ENCODE measurements at regions not wholly inside any gene's neighbourhood (a gene's known extent, or its start where the extent isn't known, plus 50 kb on each side); places are given as distances from the start of the nearest gene placed in this dataset.

DNA sequence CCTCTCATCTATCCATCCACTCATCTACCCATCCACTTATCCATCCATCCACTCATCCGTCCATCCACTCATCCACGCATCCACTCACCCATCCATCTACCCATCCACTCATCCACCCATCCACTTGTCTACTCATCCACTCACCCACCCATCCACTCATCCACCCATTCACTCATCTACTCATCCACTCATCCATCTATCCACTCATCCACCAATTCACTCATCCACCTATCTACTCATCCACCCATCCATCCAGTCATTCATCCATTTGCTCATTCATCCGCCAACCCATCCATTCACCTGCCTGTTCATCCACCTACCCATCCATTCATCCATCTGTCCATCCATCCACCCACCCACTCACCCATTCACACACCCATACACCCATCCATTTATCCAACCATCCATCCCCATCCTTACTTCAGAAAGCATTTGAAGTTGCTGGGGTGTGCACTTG, 329.6 kb downstream of the SEC14L1 start:
- Histone ChIP-seq H4K20me1 (ENCODE audit: low read depth, low read length) (no peaks in the 10 kb centered on the region), H3K79me2 (ENCODE audit: insufficient read depth, low read length) (peaks cover 98% of the 10 kb centered on the region), H3K9me2 (replicated peaks; ENCODE audit: insufficient read depth, low read length) (no peaks in the 10 kb centered on the region), H2AFZ (ENCODE audit: low read depth, low read length, severe bottlenecking) (no peak overlapping the region), H3K4me2 (ENCODE audit: low read depth, low read length, poor library complexity, severe bottlenecking) (peak overlapping the region; percentile 72), H3K9ac (ENCODE audit: low read length) (no peak overlapping the region), H3K4me3 (ENCODE audit: insufficient read depth, low read length, poor library complexity, severe bottlenecking) (no peak overlapping the region), H3K27me3 (ENCODE audit: low read length) (no peaks in the 10 kb centered on the region), H3F3A (ENCODE audit: insufficient read depth) (peaks cover 24% of the 10 kb centered on the region), H3K36me3 (ENCODE audit: low read length) (peaks cover 11% of the 10 kb centered on the region; the same call in 1 of the 2 replicates), H3K9me3 (ENCODE audit: insufficient read depth, low read length) (no peaks in the 10 kb centered on the region), H3K27ac (ENCODE audit: low read depth, low read length) (peak overlapping the region; percentile 90)
- TF ChIP-seq EZH2phosphoT487 (conservative IDR thresholded peaks at IDR 0.05; ENCODE audit: low read length): no peak
- no peak for TF ChIP-seq CTCF (IDR thresholded peaks at IDR 0.05; ENCODE audit: insufficient read depth, low read length, poor library complexity, severe bottlenecking)

DNA sequence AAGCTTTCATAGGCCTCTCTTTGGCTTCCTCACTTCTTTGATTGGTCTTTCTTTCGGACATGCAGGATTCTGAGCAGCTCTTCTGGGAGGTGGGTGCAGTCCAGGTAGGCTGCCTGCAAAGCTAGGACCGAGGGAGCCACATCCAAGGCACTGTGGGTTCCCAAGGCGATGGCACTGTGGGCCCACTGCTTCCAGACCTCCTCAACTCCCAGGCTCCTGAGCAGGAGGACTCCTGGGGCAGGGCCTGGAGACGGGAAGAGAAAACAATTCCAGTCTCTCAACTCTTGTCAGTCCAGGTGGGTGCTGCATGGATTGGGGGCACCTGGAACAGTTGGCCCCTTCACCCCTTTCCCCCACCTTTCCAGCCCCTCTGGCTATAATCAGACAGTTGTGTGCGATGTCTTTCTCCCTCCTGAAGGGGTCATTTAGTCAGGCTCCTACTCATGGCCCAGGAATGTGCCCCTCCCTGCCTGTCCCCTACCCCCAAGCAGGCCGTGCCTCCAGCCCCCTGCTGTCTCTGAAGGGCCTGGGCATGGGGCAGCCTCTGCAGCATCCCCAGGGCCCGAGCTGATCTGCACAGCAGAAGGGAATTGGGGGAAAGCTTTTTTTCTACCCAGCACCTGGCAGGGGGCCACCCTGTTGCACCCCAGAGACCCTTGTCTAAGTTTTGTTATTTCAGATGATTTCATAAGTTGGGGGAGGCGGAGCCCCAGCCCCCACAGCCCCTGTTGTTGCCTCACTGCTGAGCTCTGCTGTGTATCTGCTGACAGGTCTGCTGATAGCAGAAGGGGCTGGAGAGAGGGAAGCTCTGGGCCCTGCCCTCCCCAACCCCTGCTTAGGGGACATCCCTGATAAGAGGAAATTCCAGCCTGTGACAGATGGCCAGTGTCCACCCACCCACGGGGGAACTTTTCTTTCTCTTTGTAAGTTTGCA, 330.3 kb downstream of the SEC14L1 start:
- Histone ChIP-seq H3K9me3 (ENCODE audit: insufficient read depth, low read length) (no peaks in the 10 kb centered on the region), H3K4me2 (ENCODE audit: low read depth, low read length, poor library complexity, severe bottlenecking) (peak overlapping the region; percentile 72), H3K9me2 (replicated peaks; ENCODE audit: insufficient read depth, low read length) (no peaks in the 10 kb centered on the region), H2AFZ (ENCODE audit: low read depth, low read length, severe bottlenecking) (no peak overlapping the region), H3F3A (ENCODE audit: insufficient read depth) (peaks cover 17% of the 10 kb centered on the region), H3K4me3 (ENCODE audit: insufficient read depth, low read length, poor library complexity, severe bottlenecking) (peak overlapping the region; percentile 24), H3K9ac (ENCODE audit: low read length) (peak overlapping the region; percentile 59), H3K27me3 (ENCODE audit: low read length) (no peaks in the 10 kb centered on the region), H3K27ac (ENCODE audit: low read depth, low read length) (peak overlapping the region; percentile 90), H4K20me1 (ENCODE audit: low read depth, low read length) (no peaks in the 10 kb centered on the region), H3K79me2 (ENCODE audit: insufficient read depth, low read length) (peaks cover 100% of the 10 kb centered on the region), H3K36me3 (ENCODE audit: low read length) (peaks cover 11% of the 10 kb centered on the region; the same call in 1 of the 2 replicates)
- TF ChIP-seq CTCF (IDR thresholded peaks at IDR 0.05; ENCODE audit: insufficient read depth, low read length, poor library complexity, severe bottlenecking) (no peak), EZH2phosphoT487 (conservative IDR thresholded peaks at IDR 0.05; ENCODE audit: low read length) (no peak)

- Histone ChIP-seq H3K9me2 (replicated peaks; ENCODE audit: insufficient read depth, low read length) (no peaks in the 10 kb centered on the region), H3K36me3 (ENCODE audit: low read length) (peaks cover 7% of the 10 kb centered on the region; the same call in 1 of the 2 replicates), H3K79me2 (ENCODE audit: insufficient read depth, low read length) (peaks cover 100% of the 10 kb centered on the region), H3K4me3 (ENCODE audit: insufficient read depth, low read length, poor library complexity, severe bottlenecking) (peak overlapping the region; percentile 24), H3K9me3 (ENCODE audit: insufficient read depth, low read length) (no peaks in the 10 kb centered on the region), H3K9ac (ENCODE audit: low read length) (peak overlapping the region; percentile 59), H3K27ac (ENCODE audit: low read depth, low read length) (peak overlapping the region; percentile 90), H3F3A (ENCODE audit: insufficient read depth) (peaks cover 14% of the 10 kb centered on the region), H4K20me1 (ENCODE audit: low read depth, low read length) (no peaks in the 10 kb centered on the region), H2AFZ (ENCODE audit: low read depth, low read length, severe bottlenecking) (no peak overlapping the region), H3K27me3 (ENCODE audit: low read length) (no peaks in the 10 kb centered on the region), H3K4me2 (ENCODE audit: low read depth, low read length, poor library complexity, severe bottlenecking) (peak overlapping the region; percentile 72)
- no peak for TF ChIP-seq EZH2phosphoT487 (conservative IDR thresholded peaks at IDR 0.05; ENCODE audit: low read length)
- no peak for TF ChIP-seq CTCF (IDR thresholded peaks at IDR 0.05; ENCODE audit: insufficient read depth, low read length, poor library complexity, severe bottlenecking)
These were observed 331.3 kb downstream of the SEC14L1 start for GRCh38 chr17:77471984-77472461.
